GM12864 (cell line): ENCODE measurements at regions not wholly inside any gene's neighbourhood (a gene's known extent, or its start where the extent isn't known, plus 50 kb on each side); places are given as distances from the start of the nearest gene placed in this dataset.

Experiments used
- DNase-seq: peaks from one replicate; pipeline ENCODE4 v3.0.0-alpha.2; 2011; ENCODE audit warnings: low read depth
- H3K4me3 ChIP-seq: 2 replicates; pipeline ENCODE4 v1.5.1; 2011; ENCODE audit warnings: mild to moderate bottlenecking, low read depth, low read length, control low read depth
- CTCF ChIP-seq: IDR thresholded peaks from 2 replicates; pipeline ENCODE4 v1.5.1; 2011; ENCODE audit warnings: low read depth, mild to moderate bottlenecking, moderate library complexity, low read length, control low read depth, inconsistent platforms; ENCODE audit errors: missing control alignments

GRCh38 chr1:214777364-214777763, 174.4 kb downstream of the CENPF start:
- no peak for DNase-seq
- no peak overlapping the region for H3K4me3 ChIP-seq
- no peak for TF ChIP-seq CTCF

- TF ChIP-seq CTCF: no peak
- DNase-seq: no peak
- no peak overlapping the region for H3K4me3 ChIP-seq
These were observed 189.0 kb downstream of the CENPF start for GRCh38 chr1:214791961-214792360.

DNA sequence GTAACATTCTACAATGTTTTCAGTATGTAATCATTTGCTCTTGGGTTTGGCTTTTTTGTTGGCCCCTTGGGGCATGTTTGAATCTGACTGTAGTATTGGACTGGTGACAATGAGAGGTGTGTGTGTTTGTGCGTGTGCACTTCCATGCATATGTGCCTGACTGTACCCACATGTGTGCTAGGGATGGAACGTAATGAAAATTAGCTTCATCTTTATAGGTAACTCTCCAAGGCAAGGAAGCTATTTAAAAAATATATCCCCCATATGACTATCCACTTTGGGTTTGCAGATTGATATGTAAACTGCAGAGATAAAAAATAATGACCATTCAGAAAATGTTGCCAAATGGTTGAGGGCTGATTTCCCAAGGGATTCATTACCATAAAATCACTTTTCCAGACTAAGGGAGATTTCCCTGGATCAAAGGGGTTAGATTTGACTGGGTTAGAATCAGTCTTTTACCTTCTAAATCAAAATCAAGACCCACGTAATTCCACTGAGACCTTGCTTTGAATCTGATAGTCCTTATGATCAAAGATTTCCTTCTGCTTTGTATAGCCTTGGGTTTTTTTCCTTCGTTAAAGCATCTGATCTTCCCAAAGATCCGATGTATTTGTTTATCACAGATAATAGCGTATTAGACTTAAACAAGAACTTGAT, 189.7 kb downstream of the CENPF start:
- no peak for DNase-seq
- TF ChIP-seq CTCF: no peak
- H3K4me3 ChIP-seq: no peak overlapping the region

GRCh38 chr1:214793708-214794107, 190.7 kb downstream of the CENPF start:
- no peak for TF ChIP-seq CTCF
- no peak overlapping the region for H3K4me3 ChIP-seq

GRCh38 chr1:214801191-214801590, 198.2 kb downstream of the CENPF start:
- no peak for DNase-seq
- H3K4me3 ChIP-seq: no peak overlapping the region
- TF ChIP-seq CTCF: no peak

More at GRCh38 chr1:214793708-214794107, 190.7 kb downstream of the CENPF start:
- no peak for DNase-seq

DNA sequence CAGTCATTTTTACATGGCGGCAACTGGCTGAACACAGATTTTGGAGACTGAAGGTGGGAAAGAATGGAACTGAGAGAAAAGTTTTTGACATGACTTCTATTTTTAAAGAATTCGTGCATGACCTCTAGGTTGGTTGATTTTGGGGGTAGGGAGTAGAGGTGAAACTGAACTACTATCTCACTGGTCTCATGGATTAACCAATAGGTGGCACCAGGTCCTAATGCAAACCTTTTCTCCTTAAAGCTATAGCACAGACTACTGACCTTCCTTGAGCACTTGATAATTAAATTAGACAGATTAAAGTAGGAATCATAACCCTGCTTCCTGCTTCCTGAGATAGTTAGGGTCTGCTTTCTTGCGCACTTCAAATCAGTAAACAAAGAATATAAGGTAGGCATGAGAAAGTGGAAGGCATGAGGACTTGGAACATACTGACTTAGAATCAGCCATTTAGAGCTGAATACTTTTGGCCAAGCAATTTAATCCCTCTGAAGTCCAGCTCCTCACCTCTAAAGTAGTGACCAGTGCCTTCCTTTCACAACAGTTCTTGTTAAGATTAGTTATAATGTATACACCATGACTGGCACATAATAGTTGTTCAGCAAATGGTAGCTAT, 206.0 kb downstream of the CENPF start:
- H3K4me3 ChIP-seq: no peak overlapping the region
- TF ChIP-seq CTCF: peak; percentile 17
- DNase-seq: no peak

- H3K4me3 ChIP-seq: no peak overlapping the region
- no peak for DNase-seq
- no peak for TF ChIP-seq CTCF
These were observed 213.6 kb downstream of the CENPF start for GRCh38 chr1:214816603-214817002.
